SH-SY5Y (cell line): ENCODE measurements at regions not wholly inside any gene's neighbourhood (a gene's known extent, or its start where the extent isn't known, plus 50 kb on each side); places are given as distances from the start of the nearest gene placed in this dataset.

Source experiments
- GATA2 ChIP-seq: IDR thresholded peaks from 2 replicates; pipeline ENCODE4 v1.6.1; 2011; ENCODE audit warnings: mild to moderate bottlenecking, low read depth, low read length
- GATA3 ChIP-seq: IDR thresholded peaks from 2 replicates; pipeline ENCODE4 v1.6.1; 2011; ENCODE audit warnings: low read depth, mild to moderate bottlenecking, low read length, moderate library complexity

GRCh38 chr18:11323359-11323819 is 174.0 kb upstream of the PIEZO2 start:
- TF ChIP-seq GATA3 (no peak), GATA2 (no peak)
